GM12878 (cell line): ENCODE measurements at regions not wholly inside any gene's neighbourhood (a gene's known extent, or its start where the extent isn't known, plus 50 kb on each side); places are given as distances from the start of the nearest gene placed in this dataset.

Source experiments
- ATAC-seq: fragments of 200-7000 bp; cut with Tn5 transposase; 3 replicates; pipeline ENCODE4 v1.9.1; 2020; ENCODE audit warnings: mild to moderate bottlenecking, moderate library complexity
- BruUV-seq: library from RNA; stranded (reverse); fragments of 400-500 nt; replicated peaks from 2 replicates; lab custom pipeline; 2021; lab: Mats Ljungman, UMichigan
- CTCF ChIA-PET: fragments of 300-600 bp; sonication (Branson Sonifier 250); formaldehyde crosslinking; extraction: SDS; loops from one replicate; lab custom pipeline; 2021; ENCODE audit warnings: inconsistent platforms; lab: Yijun Ruan, JAX
- POLR2A ChIA-PET: fragments of 350-600 bp; formaldehyde crosslinking; extraction: SDS; loops from one replicate; lab custom pipeline; 2021; ENCODE audit warnings: inconsistent platforms; lab: Charles Lee
- RAD21 ChIA-PET: fragments of 300-600 bp; sonication (Branson Sonifier 250); formaldehyde crosslinking; loops from one replicate; lab custom pipeline; 2023; ENCODE audit warnings: antibody characterized with exemption; ENCODE audit not compliant: unreplicated experiment; lab: Charles Lee
- SMC1A ChIA-PET: fragments of 300-600 bp; sonication (Branson Sonifier 250); formaldehyde crosslinking; loops from one replicate; lab custom pipeline; 2023; ENCODE audit not compliant: unreplicated experiment, uncharacterized antibody; lab: Charles Lee
- DNase-seq: peaks from one replicate; pipeline ENCODE4 v3.0.0-alpha.2; 2011; ENCODE audit warnings: low read depth, low spot score
- FAIRE-seq: peaks from 3 replicates; lab custom pipeline; 2011; peaks lifted over from hg19 to GRCh38; lab: Jason Lieb, UNC
- H2AFZ ChIP-seq: 2 replicates; pipeline ENCODE4 v1.6.0; 2011; ENCODE audit warnings: low read depth, low read length, control low read depth; ENCODE audit not compliant: control insufficient read depth
- H3K27ac ChIP-seq: 2 replicates; pipeline ENCODE4 v1.5.1; 2011; ENCODE audit warnings: control low read depth; ENCODE audit not compliant: control insufficient read depth, insufficient read depth
- H3K27me3 ChIP-seq, 2 experiments: replicated peaks in 1 of 2; 2 replicates each; pipeline versions ENCODE4 v1.6.0 to v1.6.1; 2011; ENCODE audit warnings: low read length in 1 of 2; ENCODE audit not compliant: control insufficient read depth in 2 of 2, insufficient read depth in 2 of 2
- H3K36me3 ChIP-seq, 2 experiments: 2 replicates each; pipeline ENCODE4 v1.5.1; 2011; ENCODE audit warnings: low read length in 1 of 2; ENCODE audit not compliant: control insufficient read depth in 2 of 2, insufficient read depth in 2 of 2
- H3K4me1 ChIP-seq: 2 replicates; pipeline ENCODE4 v1.6.1; 2011; ENCODE audit warnings: mild to moderate bottlenecking, low read length, moderate library complexity, mixed read lengths; ENCODE audit not compliant: control insufficient read depth, insufficient read depth
- H3K4me2 ChIP-seq: 2 replicates; pipeline ENCODE4 v1.6.0; 2011; ENCODE audit warnings: control low read depth; ENCODE audit not compliant: control insufficient read depth, insufficient read depth
- H3K4me3 ChIP-seq: fragments of 200-600 bp; sonication (generic); 2 replicates; pipeline ENCODE4 v1.5.1; 2016
- H3K79me2 ChIP-seq: 2 replicates; pipeline ENCODE4 v1.6.0; 2011; ENCODE audit warnings: low read length; ENCODE audit not compliant: control insufficient read depth, insufficient read depth
- H3K9ac ChIP-seq: 2 replicates; pipeline ENCODE4 v1.8.0; 2011; ENCODE audit warnings: low read length, control low read depth, mixed read lengths; ENCODE audit not compliant: control insufficient read depth, insufficient read depth
- H3K9me3 ChIP-seq: replicated peaks from 3 replicates; pipeline ENCODE4 v1.5.1; 2011; ENCODE audit warnings: mild to moderate bottlenecking, low read length; ENCODE audit not compliant: control insufficient read depth, insufficient read depth
- H4K20me1 ChIP-seq: 2 replicates; pipeline ENCODE4 v1.6.0; 2011; ENCODE audit not compliant: control insufficient read depth, insufficient read depth
- BHLHE40 ChIP-seq, 2 experiments: fragments of 450-650 bp in 1 of 2; IDR thresholded peaks; 2 replicates each; pipeline ENCODE4 v1.6.1; 2011 to 2017; ENCODE audit warnings: low read depth in 2 of 2, borderline replicate concordance in 1 of 2, improper control_type of control experiment in 1 of 2, low read length in 1 of 2, mild to moderate bottlenecking in 1 of 2
- E2F8 ChIP-seq: fragments of 450-650 bp; IDR thresholded peaks from 2 replicates; pipeline ENCODE4 v1.6.1; 2018; ENCODE audit warnings: mild to moderate bottlenecking, low read depth, moderate library complexity; ENCODE audit not compliant: partially characterized antibody
- FOS ChIP-seq: IDR thresholded peaks from 3 replicates; pipeline ENCODE4 v1.6.1; 2011; ENCODE audit warnings: borderline replicate concordance; ENCODE audit not compliant: insufficient read length; ENCODE audit errors: extremely low read depth
- KLF5 ChIP-seq: fragments of 450-650 bp; IDR thresholded peaks from 2 replicates; pipeline ENCODE4 v1.6.1; 2014; ENCODE audit warnings: mild to moderate bottlenecking; ENCODE audit not compliant: partially characterized antibody
- SIX5 ChIP-seq: IDR thresholded peaks from 2 replicates; pipeline ENCODE4 v1.6.1; 2011; ENCODE audit warnings: mild to moderate bottlenecking, low read depth, low read length, moderate library complexity; ENCODE audit not compliant: severe bottlenecking
- SPI1 ChIP-seq: IDR thresholded peaks from 2 replicates; pipeline ENCODE4 v1.6.1; 2011; ENCODE audit warnings: low read depth, mild to moderate bottlenecking, low read length, moderate library complexity, borderline replicate concordance; ENCODE audit not compliant: insufficient read depth
- SREBF1 ChIP-seq: IDR thresholded peaks from 2 replicates; pipeline ENCODE4 v1.6.1; 2012; ENCODE audit warnings: mild to moderate bottlenecking, low read length
- SUZ12 ChIP-seq: fragments of 200-600 bp; sonication (generic); IDR thresholded peaks from one replicate; pipeline ENCODE4 v1.6.1; 2018; ENCODE audit warnings: antibody characterized with exemption, mild to moderate bottlenecking; ENCODE audit not compliant: unreplicated experiment
- TBL1XR1 ChIP-seq: IDR thresholded peaks from 2 replicates; pipeline ENCODE4 v1.6.1; 2012; ENCODE audit warnings: low read depth, low read length, improper control_type of control experiment
- WGBS: methylation state at CpG from one replicate; pipeline ENCODE4 v1.1.6; 2016; ENCODE audit warnings: low lambda C conversion rate; ENCODE audit not compliant: insufficient replicate concordance, insufficient coverage; ENCODE audit errors: missing lambda C conversion rate; 5-methylcytosine and 5-hydroxymethylcytosine counted together
- in situ Hi-C: fragments of 300-500 bp; cut with MboI; formaldehyde crosslinking; loops from 9 replicates; pipeline ENCODE4 v1.14.3; 2018; ENCODE audit warnings: mixed read lengths
- intact Hi-C: fragments of 100-400 bp; cut with micrococcal nuclease; formaldehyde crosslinking; loops from one replicate; pipeline ENCODE4 v1.14.2; 2022; ENCODE audit not compliant: unreplicated experiment
- TF ChIP-seq, protein P1 (sequence below): fragments of 450-650 bp; IDR thresholded peaks from 2 replicates; pipeline ENCODE4 v1.6.1; 2018; ENCODE audit warnings: borderline replicate concordance, mild to moderate bottlenecking; ENCODE audit not compliant: partially characterized antibody
- TF ChIP-seq, protein P2 (sequence below): fragments of 450-650 bp; IDR thresholded peaks from 2 replicates; pipeline ENCODE4 v1.6.1; 2016; ENCODE audit warnings: mild to moderate bottlenecking, moderate library complexity, borderline replicate concordance

- TF ChIP-seq FOS, result no peak
Observed at GRCh38 chr7:81606078-81606863, 163.6 kb downstream of the HGF start (continued).

- Histone ChIP-seq H3K36me3 (no peaks in the 10 kb centered on the region), H3K27ac (no peak overlapping the region), H3K79me2 (no peaks in the 10 kb centered on the region), H3K9me3 (no peaks in the 10 kb centered on the region), H3K4me2 (no peak overlapping the region), H4K20me1 (no peaks in the 10 kb centered on the region), H3K4me1 (no peaks in the 10 kb centered on the region), H3K4me3 (no peak overlapping the region), H3K9ac (no peak overlapping the region), H3K27me3 (no peaks in the 10 kb centered on the region), H2AFZ (no peak overlapping the region)
- FAIRE-seq, result no peak
- BruUV-seq, result no TSS peak
- DNase-seq, result no peak
- intact Hi-C loops, result no loop called here
- POLR2A ChIA-PET, result no interaction called here
- 71% methylated on average over 4 of the region's 4 CpGs for WGBS
- SMC1A ChIA-PET, result no interaction called here
- RAD21 ChIA-PET, result interaction anchor here (0.6 kb wide), 1 partner anchor 50 kb away, joined by 3 read pairs; no protein-coding TSS in a partner anchor
- CTCF ChIA-PET, result interaction anchor here (1.5 kb wide), 1 partner anchor 11 kb away, joined by 3 read pairs; no protein-coding TSS in a partner anchor
- in situ Hi-C loops, result no loop called here
- ATAC-seq, result no peak
- TF ChIP-seq SIX5 (no peak), TBL1XR1 (no peak), SUZ12 (no peak), SREBF1 (no peak), SPI1 (no peak), KLF5 (no peak), E2F8 (no peak), BHLHE40 (IDR thresholded peaks at IDR 0.05; ENCODE audit: borderline replicate concordance in 1 of 2, low read depth in 2 of 2, low read length in 1 of 2) (no peak)
- TF ChIP-seq, protein P1, sequence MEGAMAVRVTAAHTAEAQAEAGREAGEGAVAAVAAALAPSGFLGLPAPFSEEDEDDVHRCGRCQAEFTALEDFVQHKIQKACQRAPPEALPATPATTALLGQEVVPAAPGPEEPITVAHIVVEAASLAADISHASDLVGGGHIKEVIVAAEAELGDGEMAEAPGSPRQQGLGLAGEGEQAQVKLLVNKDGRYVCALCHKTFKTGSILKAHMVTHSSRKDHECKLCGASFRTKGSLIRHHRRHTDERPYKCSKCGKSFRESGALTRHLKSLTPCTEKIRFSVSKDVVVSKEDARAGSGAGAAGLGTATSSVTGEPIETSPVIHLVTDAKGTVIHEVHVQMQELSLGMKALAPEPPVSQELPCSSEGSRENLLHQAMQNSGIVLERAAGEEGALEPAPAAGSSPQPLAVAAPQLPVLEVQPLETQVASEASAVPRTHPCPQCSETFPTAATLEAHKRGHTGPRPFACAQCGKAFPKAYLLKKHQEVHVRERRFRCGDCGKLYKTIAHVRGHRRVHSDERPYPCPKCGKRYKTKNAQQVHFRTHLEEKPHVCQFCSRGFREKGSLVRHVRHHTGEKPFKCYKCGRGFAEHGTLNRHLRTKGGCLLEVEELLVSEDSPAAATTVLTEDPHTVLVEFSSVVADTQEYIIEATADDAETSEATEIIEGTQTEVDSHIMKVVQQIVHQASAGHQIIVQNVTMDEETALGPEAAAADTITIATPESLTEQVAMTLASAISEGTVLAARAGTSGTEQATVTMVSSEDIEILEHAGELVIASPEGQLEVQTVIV, result no peak
- TF ChIP-seq, protein P2, sequence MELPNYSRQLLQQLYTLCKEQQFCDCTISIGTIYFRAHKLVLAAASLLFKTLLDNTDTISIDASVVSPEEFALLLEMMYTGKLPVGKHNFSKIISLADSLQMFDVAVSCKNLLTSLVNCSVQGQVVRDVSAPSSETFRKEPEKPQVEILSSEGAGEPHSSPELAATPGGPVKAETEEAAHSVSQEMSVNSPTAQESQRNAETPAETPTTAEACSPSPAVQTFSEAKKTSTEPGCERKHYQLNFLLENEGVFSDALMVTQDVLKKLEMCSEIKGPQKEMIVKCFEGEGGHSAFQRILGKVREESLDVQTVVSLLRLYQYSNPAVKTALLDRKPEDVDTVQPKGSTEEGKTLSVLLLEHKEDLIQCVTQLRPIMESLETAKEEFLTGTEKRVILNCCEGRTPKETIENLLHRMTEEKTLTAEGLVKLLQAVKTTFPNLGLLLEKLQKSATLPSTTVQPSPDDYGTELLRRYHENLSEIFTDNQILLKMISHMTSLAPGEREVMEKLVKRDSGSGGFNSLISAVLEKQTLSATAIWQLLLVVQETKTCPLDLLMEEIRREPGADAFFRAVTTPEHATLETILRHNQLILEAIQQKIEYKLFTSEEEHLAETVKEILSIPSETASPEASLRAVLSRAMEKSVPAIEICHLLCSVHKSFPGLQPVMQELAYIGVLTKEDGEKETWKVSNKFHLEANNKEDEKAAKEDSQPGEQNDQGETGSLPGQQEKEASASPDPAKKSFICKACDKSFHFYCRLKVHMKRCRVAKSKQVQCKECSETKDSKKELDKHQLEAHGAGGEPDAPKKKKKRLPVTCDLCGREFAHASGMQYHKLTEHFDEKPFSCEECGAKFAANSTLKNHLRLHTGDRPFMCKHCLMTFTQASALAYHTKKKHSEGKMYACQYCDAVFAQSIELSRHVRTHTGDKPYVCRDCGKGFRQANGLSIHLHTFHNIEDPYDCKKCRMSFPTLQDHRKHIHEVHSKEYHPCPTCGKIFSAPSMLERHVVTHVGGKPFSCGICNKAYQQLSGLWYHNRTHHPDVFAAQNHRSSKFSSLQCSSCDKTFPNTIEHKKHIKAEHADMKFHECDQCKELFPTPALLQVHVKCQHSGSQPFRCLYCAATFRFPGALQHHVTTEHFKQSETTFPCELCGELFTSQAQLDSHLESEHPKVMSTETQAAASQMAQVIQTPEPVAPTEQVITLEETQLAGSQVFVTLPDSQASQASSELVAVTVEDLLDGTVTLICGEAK, result no peak
Observed at GRCh38 chr7:81605493-81605892, 164.4 kb downstream of the HGF start.
